ENCODE measurements at regions not wholly inside any gene's neighbourhood (a gene's known extent, or its start where the extent isn't known, plus 50 kb on each side); places are given as distances from the start of the nearest gene placed in this dataset.

DNA sequence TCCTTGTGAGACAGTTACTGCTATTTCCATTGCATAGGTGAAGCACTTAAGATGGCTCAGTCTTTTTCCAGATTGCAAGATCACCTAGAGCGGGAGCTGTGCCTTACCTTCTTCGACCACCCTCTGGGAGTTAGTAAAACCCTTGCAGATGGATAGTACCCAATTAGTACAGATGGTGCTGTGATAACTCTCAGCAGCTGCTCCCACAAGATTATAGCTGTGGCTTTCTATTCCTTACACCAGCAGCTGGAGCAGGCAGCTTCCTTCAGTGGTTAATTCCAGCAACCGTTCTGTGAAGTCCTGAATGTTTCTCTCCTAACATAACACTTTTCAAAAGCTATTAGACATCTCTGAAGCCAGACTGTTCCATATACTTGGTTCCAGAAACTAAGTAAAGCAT lies 796.8 kb downstream of the XPNPEP1 start:
- no peak overlapping the region for H3K4me3 ChIP-seq (ENCODE audit: control insufficient read depth, low read depth, low read length)
- TF ChIP-seq, protein P1, sequence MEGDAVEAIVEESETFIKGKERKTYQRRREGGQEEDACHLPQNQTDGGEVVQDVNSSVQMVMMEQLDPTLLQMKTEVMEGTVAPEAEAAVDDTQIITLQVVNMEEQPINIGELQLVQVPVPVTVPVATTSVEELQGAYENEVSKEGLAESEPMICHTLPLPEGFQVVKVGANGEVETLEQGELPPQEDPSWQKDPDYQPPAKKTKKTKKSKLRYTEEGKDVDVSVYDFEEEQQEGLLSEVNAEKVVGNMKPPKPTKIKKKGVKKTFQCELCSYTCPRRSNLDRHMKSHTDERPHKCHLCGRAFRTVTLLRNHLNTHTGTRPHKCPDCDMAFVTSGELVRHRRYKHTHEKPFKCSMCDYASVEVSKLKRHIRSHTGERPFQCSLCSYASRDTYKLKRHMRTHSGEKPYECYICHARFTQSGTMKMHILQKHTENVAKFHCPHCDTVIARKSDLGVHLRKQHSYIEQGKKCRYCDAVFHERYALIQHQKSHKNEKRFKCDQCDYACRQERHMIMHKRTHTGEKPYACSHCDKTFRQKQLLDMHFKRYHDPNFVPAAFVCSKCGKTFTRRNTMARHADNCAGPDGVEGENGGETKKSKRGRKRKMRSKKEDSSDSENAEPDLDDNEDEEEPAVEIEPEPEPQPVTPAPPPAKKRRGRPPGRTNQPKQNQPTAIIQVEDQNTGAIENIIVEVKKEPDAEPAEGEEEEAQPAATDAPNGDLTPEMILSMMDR (conservative IDR thresholded peaks at IDR 0.05; ENCODE audit: control insufficient read depth, insufficient read depth, low read depth, low read length) = no peak
- no peak for DNase-seq (ENCODE audit: low read depth)

DNA sequence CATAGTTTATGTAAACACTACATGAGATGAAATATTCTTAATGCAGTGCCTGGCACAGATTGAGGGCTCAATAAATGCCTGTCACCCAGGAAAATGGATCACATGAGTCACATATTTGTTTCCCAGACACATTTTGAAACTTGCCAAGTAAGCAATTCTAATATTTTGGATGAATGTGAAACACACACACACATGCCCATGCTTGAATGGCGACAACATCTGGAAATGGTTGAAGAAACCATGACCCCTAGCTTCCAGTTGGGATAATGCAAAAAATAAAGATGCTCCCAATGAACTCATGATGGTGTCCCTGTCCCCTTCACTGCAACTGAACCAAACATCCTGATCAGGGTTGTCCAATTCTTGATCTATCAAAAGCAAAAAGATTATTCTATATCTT lies 797.3 kb downstream of the XPNPEP1 start:
- DNase-seq (ENCODE audit: low read depth) = peak; percentile 0
- H3K4me3 ChIP-seq (ENCODE audit: control insufficient read depth, low read depth, low read length) = no peak overlapping the region
- TF ChIP-seq, protein P1 (conservative IDR thresholded peaks at IDR 0.05; ENCODE audit: control insufficient read depth, insufficient read depth, low read depth, low read length) = no peak

- H3K4me3 ChIP-seq (ENCODE audit: control insufficient read depth, low read depth, low read length) = no peak overlapping the region
- TF ChIP-seq, protein P1 (conservative IDR thresholded peaks at IDR 0.05; ENCODE audit: control insufficient read depth, insufficient read depth, low read depth, low read length) = no peak
- DNase-seq (ENCODE audit: low read depth) = no peak
Observed at GRCh38 chr10:109115179-109115578, 808.1 kb downstream of the XPNPEP1 start.

DNA sequence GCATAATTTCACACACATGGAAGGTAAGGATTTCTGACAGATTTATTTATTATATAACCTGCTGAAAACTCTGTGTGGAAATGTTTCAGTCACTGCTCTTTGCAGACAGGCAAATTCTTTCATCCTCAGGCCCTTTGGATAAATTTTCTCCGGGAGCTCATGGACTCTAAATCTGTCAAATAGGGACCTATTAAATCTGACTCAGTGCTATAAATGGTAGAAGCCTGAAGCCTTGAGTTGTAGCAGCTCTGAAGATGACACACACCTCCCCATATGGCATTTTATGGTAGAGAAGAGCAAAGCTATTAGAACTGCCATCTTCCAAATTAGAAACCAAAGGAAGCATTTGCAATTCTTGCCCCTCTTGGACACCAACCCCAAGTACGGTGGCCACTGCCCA lies 808.7 kb downstream of the XPNPEP1 start:
- DNase-seq (ENCODE audit: low read depth) = no peak
- TF ChIP-seq, protein P1 (conservative IDR thresholded peaks at IDR 0.05; ENCODE audit: control insufficient read depth, insufficient read depth, low read depth, low read length) = no peak
- no peak overlapping the region for H3K4me3 ChIP-seq (ENCODE audit: control insufficient read depth, low read depth, low read length)

GRCh38 chr10:109106604-109107003 lies 816.7 kb downstream of the XPNPEP1 start:
- DNase-seq (ENCODE audit: low read depth) = no peak
- TF ChIP-seq, protein P1 (conservative IDR thresholded peaks at IDR 0.05; ENCODE audit: control insufficient read depth, insufficient read depth, low read depth, low read length) = no peak
- no peak overlapping the region for H3K4me3 ChIP-seq (ENCODE audit: control insufficient read depth, low read depth, low read length)

GRCh38 chr10:109105725-109106124 lies 817.6 kb downstream of the XPNPEP1 start:
- H3K4me3 ChIP-seq (ENCODE audit: control insufficient read depth, low read depth, low read length) = no peak overlapping the region
- no peak for DNase-seq (ENCODE audit: low read depth)
- TF ChIP-seq, protein P1 (conservative IDR thresholded peaks at IDR 0.05; ENCODE audit: control insufficient read depth, insufficient read depth, low read depth, low read length) = no peak

GRCh38 chr10:109104806-109105205 lies 818.5 kb downstream of the XPNPEP1 start:
- TF ChIP-seq, protein P1 (conservative IDR thresholded peaks at IDR 0.05; ENCODE audit: control insufficient read depth, insufficient read depth, low read depth, low read length) = no peak
- no peak for DNase-seq (ENCODE audit: low read depth)
- H3K4me3 ChIP-seq (ENCODE audit: control insufficient read depth, low read depth, low read length) = no peak overlapping the region

All from fibroblast of mammary gland (primary cell).